ENCODE measurements at regions not wholly inside any gene's neighbourhood (a gene's known extent, or its start where the extent isn't known, plus 50 kb on each side); places are given as distances from the start of the nearest gene placed in this dataset.
A peak's percentile ranks its signal among the peaks of the same experiment; 100 is the strongest.
"Not testable (repeated sequence)": the region's sequence is repeated elsewhere in the genome, so short reads cannot be mapped to it uniquely, and the experiment has no call there.

DNA sequence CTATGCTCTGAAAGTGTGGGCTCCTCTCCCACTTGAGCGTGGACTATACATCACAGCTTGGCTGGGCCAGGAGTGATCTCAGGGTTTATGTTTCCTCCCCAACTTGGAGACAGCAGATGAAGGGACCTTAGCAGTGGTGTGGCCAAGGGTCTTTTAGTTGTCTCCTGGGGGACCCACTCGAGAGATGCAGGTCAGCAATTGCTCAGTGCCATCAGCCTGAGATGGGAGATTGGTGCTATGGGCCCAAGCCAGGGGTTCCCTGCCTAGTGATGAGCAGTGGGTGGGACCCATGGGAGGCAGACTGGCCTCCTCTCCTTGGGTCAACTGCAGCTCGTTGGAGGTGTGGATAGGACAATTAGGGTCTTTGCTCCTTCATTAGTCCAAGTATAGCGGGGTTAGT is 510.5 kb upstream of the FSHR start:
- DNase-seq = no peak

DNA sequence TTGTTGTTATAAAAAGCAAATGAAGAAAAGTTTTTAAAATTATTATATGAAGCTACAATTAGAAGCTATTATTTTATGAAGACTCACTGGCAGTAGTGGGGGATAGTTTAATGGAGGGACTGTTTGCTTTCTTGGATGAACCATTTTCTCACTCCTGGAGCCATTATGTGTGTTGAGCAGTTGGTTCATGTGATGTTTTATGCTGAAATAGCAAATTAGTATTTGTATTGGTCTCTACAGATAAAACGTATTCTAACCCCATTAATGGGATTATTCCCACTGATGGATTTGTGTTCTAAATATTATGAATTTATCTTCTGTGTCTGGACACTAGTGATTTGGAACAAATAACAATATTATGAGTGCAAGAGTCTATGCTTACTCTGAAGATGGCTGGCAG is 507.5 kb upstream of the FSHR start:
- no peak for DNase-seq

DNA sequence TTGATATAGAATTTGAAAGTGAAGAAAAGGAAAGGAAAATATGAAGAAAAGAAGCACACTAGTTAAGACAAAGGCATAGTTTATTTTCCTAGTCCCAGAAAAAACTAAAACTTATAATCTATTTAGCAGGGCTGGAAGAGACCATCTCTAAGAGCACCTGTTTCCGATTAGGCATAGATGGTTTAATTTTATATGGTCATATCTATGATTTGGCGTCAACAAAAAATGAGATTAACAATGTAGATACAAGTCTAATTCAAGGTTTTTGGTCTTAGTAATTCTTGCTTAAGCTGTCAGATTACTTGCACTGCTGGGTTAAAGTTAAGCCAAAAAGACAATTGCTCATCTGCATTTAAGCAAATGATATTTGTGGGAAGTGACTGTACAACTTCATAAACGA is 502.5 kb upstream of the FSHR start:
- DNase-seq = no peak

- no peak for DNase-seq
Observed at GRCh38 chr2:49643149-49643548, 488.8 kb upstream of the FSHR start.

- DNase-seq = no peak
Observed at GRCh38 chr2:49640630-49641029, 486.3 kb upstream of the FSHR start.

- no peak for DNase-seq
Observed at GRCh38 chr2:49621016-49621415, 466.7 kb upstream of the FSHR start.

DNA sequence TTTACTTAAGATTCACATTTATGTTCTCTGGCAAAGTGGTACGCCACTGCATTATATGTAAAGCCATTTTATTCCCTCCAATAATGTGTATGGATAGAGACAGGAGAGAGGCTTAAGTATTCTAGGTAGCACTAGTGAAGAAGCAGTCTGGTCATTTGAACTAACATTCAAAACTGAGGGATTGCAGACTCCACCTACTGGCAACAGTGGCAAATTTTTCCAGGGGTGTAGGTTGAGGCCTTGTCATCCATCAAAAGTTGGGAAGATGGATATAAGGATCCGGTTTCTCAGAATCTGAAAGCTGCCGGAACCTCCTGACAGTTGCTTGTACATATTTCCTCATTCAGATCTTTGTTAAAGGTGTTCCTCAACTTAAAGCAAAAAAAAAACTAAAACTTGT is 465.5 kb upstream of the FSHR start:
- peak; percentile 50 for DNase-seq

DNA sequence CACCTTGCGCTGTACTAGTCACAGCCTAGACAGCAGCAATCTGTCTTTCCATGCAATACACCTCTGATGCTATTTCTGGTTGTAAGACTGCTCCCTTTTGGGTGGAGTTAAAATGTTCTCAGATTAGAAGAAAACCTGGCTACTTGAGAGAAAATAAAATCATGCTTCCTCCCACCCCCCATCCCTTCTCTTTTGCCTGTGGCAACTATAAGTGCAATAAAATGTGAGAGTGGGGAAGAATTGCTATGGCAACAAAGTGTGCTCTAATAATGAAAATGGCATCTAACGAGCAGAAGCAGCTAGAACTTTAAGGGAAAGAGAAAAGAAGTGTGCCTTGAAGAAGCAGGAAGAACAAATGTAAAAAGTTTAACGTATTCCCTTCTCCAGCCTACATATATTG is 464.2 kb upstream of the FSHR start:
- no peak for DNase-seq

DNA sequence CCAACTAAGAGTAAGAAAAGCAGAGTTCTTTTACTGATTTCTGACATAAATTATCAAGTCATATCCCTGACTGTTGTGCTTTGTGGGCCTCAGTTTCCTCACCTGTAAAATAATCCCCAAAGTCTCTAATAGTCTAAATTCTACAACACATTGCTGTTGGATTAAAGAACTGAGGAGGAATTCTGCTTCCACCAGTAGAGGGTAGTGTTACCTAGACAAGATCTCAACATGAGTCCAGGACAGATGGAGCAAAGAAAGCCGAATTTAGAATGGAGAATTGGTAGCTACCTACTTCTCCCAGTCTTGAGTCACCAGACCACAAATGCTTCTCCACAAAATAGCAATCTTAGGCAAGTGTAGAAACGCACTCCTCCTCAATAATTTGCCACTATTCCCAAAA is 462.5 kb upstream of the FSHR start:
- peak; percentile 76 for DNase-seq

DNA sequence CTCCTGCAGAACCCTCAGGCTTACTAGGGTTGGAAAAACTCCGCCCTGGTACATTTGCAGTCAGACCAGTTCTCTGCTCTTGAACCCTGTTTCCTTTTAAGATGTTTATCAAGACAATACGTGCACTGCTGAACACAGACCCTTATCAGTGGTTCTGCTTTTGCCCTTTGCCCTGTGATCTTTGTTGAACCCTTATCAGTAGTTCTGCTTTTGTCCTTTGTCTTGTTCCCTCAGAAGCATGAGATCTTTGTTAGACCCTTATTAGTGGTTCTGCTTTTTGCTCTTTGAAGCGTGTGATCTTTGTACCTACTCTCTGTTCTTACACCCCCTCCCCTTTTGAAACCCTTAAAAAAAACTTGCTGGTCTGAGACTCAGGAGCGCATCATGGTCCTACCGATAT is 457.5 kb upstream of the FSHR start:
- DNase-seq = not testable (repeated sequence)

- no peak for DNase-seq
Observed at GRCh38 chr2:49600524-49600923, 446.2 kb upstream of the FSHR start.

GRCh38 chr2:49598231-49598630 is 443.9 kb upstream of the FSHR start:
- no peak for DNase-seq

- no peak for DNase-seq
Observed at GRCh38 chr2:49585921-49586320, 431.6 kb upstream of the FSHR start.

DNA sequence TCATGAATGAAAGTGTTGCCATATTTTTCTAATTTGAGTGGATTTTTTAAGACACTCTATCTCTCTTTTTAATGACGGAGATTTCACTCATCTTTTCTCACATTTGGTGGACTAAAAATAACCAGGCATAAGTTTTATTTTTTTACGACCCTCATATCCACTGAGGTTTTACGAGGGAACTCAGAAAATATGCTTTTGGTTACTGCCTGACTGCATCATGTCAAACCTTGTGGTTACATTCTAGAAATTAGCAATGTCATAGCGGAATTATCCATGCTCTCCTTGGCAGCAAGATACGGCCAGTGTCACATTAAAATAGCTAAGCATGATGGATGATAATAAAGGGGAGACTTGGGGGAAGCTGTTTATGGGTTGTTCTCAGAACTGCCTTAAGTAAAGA is 428.6 kb upstream of the FSHR start:
- DNase-seq = no peak

- no peak for DNase-seq
Observed at GRCh38 chr2:49577041-49577440, 422.7 kb upstream of the FSHR start.

DNA sequence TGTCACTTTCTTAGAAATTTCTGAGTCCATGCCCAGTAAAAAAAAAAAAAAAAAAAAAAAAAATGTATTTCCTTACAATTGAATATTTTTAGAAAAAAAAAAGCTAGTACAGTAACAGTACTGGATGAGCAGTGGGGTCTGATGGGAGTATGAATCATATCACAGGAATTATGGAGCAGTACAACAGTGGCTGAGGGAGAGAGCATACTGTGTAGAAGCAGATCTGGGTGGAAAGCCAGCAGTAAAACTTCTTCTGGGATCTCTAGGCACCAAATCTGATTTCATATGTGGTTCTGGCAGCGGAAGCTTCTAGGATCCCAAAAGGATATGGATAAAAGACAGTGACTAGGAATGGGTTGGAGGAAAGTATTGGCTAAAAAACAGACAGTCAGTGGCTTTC is 414.9 kb upstream of the FSHR start:
- no peak for DNase-seq

DNA sequence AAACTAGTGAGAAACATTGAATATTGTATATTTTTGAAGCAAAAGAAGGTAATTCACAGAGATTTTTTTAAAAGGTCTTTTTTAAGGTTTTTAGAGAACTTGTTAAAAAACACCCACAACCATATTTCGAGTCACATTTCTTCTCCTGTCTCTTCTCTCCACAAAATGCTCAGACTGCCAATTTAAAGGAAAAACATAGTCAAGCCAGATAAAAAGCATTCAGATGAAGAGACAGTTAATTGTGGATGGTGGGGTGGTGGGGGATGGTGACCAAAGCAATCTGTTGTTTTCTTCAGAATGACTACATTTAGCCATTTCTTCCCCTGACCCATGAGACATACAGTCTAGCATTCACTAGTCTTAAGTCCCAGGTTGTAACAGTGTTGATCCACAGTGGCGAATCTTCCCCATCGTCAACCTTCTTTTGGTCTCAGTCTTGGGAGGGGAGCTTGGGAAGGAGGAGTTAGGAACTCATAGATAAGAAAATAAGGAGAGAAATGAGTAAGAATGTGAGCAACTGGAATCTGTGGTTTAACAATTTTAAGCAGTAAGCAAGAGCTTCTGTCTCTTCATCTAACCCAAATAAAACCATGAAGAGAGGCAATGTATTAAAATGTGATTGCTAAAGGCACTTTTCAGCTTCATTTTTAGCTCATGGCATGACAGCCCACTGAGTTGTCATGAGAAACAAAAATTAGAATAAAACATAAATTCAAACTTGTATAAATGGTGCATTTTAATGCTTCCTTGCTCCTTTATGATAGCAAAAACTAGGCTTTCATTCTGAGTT is 413.7 kb upstream of the FSHR start:
- DNase-seq = no peak

DNA sequence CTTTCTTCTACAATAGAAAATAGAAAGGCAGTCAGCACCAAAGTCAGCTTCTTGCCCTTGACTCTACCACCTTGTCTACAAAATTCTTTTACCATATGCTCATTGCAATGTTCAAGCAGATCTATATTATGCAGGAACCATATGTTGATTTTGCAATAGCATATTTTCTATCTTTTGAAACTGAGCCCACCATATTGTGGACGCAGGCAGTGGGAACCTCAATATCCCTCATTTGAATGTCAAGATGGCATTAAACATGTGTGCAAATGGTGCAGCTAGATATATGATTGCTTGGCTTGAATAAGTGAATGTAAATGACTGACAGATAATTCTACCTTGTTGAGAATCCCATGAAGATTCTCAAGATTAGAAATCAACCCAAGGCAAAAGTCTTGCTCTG is 412.7 kb upstream of the FSHR start:
- no peak for DNase-seq

DNA sequence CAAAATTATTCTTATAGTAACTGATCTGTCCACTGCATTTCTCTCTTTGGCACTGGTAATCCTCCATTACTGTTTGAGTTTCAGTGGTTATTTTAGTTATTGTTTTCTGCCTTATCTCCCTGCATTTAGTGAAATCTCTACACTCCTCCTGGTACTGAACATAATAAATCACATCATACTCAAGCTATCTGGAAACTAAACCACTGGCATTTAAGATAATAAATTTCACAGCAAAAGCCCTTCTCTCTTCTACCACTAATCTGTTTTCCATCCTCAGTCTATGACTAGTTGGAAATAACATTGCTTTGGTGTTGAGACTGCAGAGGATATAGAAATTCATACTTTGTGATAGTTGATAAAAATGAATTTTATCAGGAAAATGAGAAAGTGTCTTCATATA is 399.3 kb upstream of the FSHR start:
- DNase-seq = no peak

- DNase-seq = no peak
Observed at GRCh38 chr2:49532702-49533101, 378.4 kb upstream of the FSHR start.

- no peak for DNase-seq
Observed at GRCh38 chr2:49515996-49516782, 361.9 kb upstream of the FSHR start.

DNA sequence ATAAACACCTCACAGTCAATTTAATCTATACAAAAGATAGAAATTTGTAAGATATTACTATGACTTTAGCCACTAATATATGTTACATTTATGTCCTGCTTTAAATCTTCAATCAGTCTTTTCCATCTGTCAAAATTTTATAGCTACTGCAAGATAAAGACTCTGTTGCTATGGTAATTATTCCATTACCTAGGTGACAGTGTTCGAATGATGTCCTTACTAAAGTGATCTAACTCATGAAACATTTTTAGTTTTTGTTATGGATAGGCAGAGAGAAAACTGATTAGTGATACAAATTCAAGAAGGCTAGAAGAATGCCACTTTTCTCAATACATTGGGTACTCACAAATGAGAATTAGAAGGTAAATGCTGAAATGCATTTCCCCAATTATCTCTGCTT is 359.9 kb upstream of the FSHR start:
- no peak for DNase-seq

DNA sequence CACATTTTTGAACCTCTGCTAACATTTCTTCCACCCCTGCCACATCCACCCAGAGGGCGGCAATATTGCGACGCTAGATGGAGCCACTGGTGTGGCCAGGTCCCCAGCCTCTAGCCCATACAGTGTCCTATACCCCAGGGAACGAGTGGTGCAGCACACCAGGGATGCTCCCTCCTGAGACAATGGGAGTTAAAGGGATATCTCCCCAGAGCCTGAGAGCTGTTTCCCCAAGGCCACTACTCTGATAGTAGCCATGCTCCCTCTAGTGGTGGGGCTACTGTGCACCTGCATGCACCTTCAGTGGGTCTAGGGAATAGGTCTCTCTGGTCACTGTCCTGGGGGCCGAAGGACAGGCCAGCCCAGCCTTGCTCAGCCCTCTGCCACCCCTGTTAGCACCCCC is 336.4 kb upstream of the FSHR start:
- DNase-seq = peak; percentile 94

DNA sequence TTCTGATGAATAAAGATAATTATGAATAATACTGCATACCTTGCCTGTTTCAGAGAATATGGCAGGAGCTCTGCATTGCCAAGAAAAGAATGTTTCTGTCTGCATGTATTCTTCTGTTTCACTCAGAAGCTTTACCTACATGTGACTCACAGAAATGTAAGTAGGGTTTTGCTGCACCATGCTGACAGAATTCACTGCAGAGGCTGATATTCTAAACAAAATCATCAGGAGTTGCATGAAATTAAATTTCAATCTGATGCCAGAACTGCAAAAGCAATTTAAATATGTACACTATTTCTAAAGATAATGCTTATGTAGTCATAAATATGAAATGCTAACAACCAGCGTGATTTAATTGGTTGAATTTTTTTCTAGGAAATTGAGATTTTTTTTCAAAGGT is 332.8 kb upstream of the FSHR start:
- no peak for DNase-seq

DNA sequence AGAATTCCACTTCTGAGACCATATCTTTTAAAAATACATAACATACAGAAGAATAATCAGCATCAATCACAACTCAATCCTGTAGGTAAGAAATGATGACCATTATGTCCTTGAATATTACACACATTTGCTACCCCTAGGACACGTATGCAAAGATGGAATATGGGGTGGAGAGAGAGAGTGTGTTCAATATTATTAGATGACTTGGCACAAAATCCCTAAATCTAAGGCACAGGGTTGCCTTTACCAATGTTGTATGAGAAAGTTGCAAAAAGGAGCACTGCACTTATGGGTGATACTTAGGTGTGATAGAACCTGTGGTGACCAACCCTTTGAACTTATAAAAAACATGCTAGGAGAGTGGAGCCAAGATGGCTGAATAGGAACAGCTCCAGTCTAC is 326.2 kb upstream of the FSHR start:
- no peak for DNase-seq
